H1 (cell line): ENCODE measurements at regions not wholly inside any gene's neighbourhood (a gene's known extent, or its start where the extent isn't known, plus 50 kb on each side); places are given as distances from the start of the nearest gene placed in this dataset.

Experiments used
- CTCF ChIA-PET: fragments of 300-600 bp; sonication (Branson Sonifier 250); formaldehyde crosslinking; loops from one replicate; lab custom pipeline; 2021; ENCODE audit not compliant: partially characterized antibody; lab: Charles Lee
- POLR2A ChIA-PET: fragments of 300-600 bp; sonication (Branson Sonifier 250); formaldehyde crosslinking; loops from one replicate; lab custom pipeline; 2021; ENCODE audit warnings: inconsistent platforms; ENCODE audit not compliant: partially characterized antibody; lab: Charles Lee
- DNase-seq, 2 experiments: peaks; one replicate each; pipeline versions ENCODE4 v3.0.0 to v3.0.0-alpha.2; 2010 to 2022; ENCODE audit warnings: low spot score in 2 of 2, low read depth in 1 of 2, mixed read lengths in 1 of 2
- FAIRE-seq: peaks from 2 replicates; lab custom pipeline; 2011; peaks lifted over from hg19 to GRCh38; lab: Jason Lieb, UNC
- H2AFZ ChIP-seq: 2 replicates; pipeline ENCODE4 v1.8.1; 2012; ENCODE audit warnings: low read length, inconsistent platforms
- H2AK5ac ChIP-seq: 2 replicates; pipeline ENCODE4 v1.6.1; 2013; ENCODE audit warnings: low read depth, low read length
- H2BK120ac ChIP-seq: replicated peaks from 2 replicates; pipeline ENCODE3; 2013; ENCODE audit warnings: low read depth, low read length, inconsistent platforms
- H2BK12ac ChIP-seq: 2 replicates; pipeline ENCODE4 v1.6.1; 2013; ENCODE audit warnings: low read depth, low read length
- H2BK15ac ChIP-seq: 2 replicates; pipeline ENCODE4 v1.6.1; 2013; ENCODE audit warnings: low read length
- H2BK20ac ChIP-seq: 2 replicates; pipeline ENCODE4 v1.6.1; 2013; ENCODE audit warnings: low read length
- H2BK5ac ChIP-seq: 2 replicates; pipeline ENCODE4 v1.6.1; 2013; ENCODE audit warnings: low read depth, low read length
- H3K14ac ChIP-seq: 2 replicates; pipeline ENCODE4 v1.6.1; 2013; ENCODE audit warnings: inconsistent platforms; ENCODE audit not compliant: insufficient read length
- H3K18ac ChIP-seq: 2 replicates; pipeline ENCODE4 v1.6.1; 2013; ENCODE audit warnings: low read length; ENCODE audit errors: extremely low read depth
- H3K23ac ChIP-seq: 2 replicates; pipeline ENCODE4 v1.6.1; 2013; ENCODE audit warnings: inconsistent platforms; ENCODE audit not compliant: insufficient read length
- H3K23me2 ChIP-seq: 2 replicates; pipeline ENCODE4 v1.6.1; 2013; ENCODE audit warnings: low read depth, low read length
- H3K27ac ChIP-seq: 2 replicates; pipeline ENCODE4 v1.6.1; 2011; ENCODE audit warnings: low read depth, low read length, inconsistent platforms
- H3K27me3 ChIP-seq, 4 experiments: replicated peaks in 1 of 4; 1 replicate in 1 of 4; 2 replicates in 3 of 4; pipeline versions ENCODE4 v1.6.1 to v1.8.1; 2011 to 2013; ENCODE audit warnings: low read length in 3 of 4, mild to moderate bottlenecking in 3 of 4, inconsistent platforms in 2 of 4, mixed read lengths in 2 of 4, moderate library complexity in 1 of 4; ENCODE audit not compliant: control insufficient read depth in 3 of 4, insufficient read depth in 3 of 4; ENCODE audit errors: extremely low read depth in 1 of 4
- H3K36me3 ChIP-seq, 4 experiments: 2 replicates each; pipeline versions ENCODE4 v1.6.1 to v1.8.1; 2011 to 2013; ENCODE audit warnings: mild to moderate bottlenecking in 4 of 4, low read length in 3 of 4, moderate library complexity in 2 of 4, control low read depth in 1 of 4, inconsistent platforms in 1 of 4; ENCODE audit not compliant: insufficient read depth in 4 of 4, control insufficient read depth in 2 of 4
- H3K4ac ChIP-seq: replicated peaks from 2 replicates; pipeline ENCODE3; 2013; ENCODE audit warnings: low read length, low read depth, mixed read lengths, inconsistent platforms; ENCODE audit not compliant: insufficient read length
- H3K4me1 ChIP-seq, 4 experiments: replicated peaks in 1 of 4; 1 replicate in 1 of 4; 2 replicates in 3 of 4; pipeline versions ENCODE4 v1.6.1 to v1.8.1; 2011 to 2013; ENCODE audit warnings: low read length in 3 of 4, inconsistent platforms in 2 of 4, mixed read lengths in 1 of 4; ENCODE audit not compliant: insufficient read depth in 4 of 4, control insufficient read depth in 3 of 4
- H3K4me2 ChIP-seq, 2 experiments: 2 replicates each; pipeline versions ENCODE4 v1.6.1 to v1.8.1; 2011 to 2013; ENCODE audit warnings: low read depth in 2 of 2, low read length in 2 of 2, control low read depth in 1 of 2, inconsistent platforms in 1 of 2, mild to moderate bottlenecking in 1 of 2; ENCODE audit not compliant: insufficient read depth in 1 of 2
- H3K4me3 ChIP-seq, 4 experiments: fragments of 200-600, 300-600 bp in 1 of 4; sonication (generic), shearing (Covaris generic), sonication (Bioruptor Twin) in 1 of 4; 2 replicates each; pipeline versions ENCODE4 v1.5.1 to v1.8.1; 2011 to 2016; ENCODE audit warnings: low read length in 4 of 4, low read depth in 3 of 4, control low read depth in 2 of 4, inconsistent platforms in 2 of 4, mild to moderate bottlenecking in 2 of 4, mixed read lengths in 1 of 4, moderate library complexity in 1 of 4; ENCODE audit not compliant: insufficient read depth in 2 of 4; ENCODE audit errors: extremely low read depth in 1 of 4
- H3K56ac ChIP-seq: replicated peaks from 2 replicates; pipeline ENCODE3; 2013; ENCODE audit warnings: low read depth, mild to moderate bottlenecking, mixed read lengths, low read length, inconsistent platforms; ENCODE audit not compliant: insufficient read length
- H3K79me1 ChIP-seq: 2 replicates; pipeline ENCODE4 v1.6.1; 2013; ENCODE audit warnings: low read depth, low read length, control low read depth
- H3K79me2 ChIP-seq, 2 experiments: 2 replicates each; pipeline versions ENCODE4 v1.6.1 to v1.8.1; 2012 to 2013; ENCODE audit warnings: low read length in 2 of 2, mild to moderate bottlenecking in 2 of 2, inconsistent platforms in 1 of 2; ENCODE audit not compliant: insufficient read depth in 2 of 2, control insufficient read depth in 1 of 2
- H3K9ac ChIP-seq, 4 experiments: replicated peaks in 1 of 4; 1 replicate in 1 of 4; 2 replicates in 3 of 4; pipeline versions ENCODE4 v1.6.1 to v1.8.1; 2011 to 2013; ENCODE audit warnings: low read depth in 3 of 4, low read length in 3 of 4, control low read depth in 2 of 4, mild to moderate bottlenecking in 2 of 4, moderate library complexity in 2 of 4, inconsistent platforms in 1 of 4; ENCODE audit errors: extremely low read depth in 1 of 4
- H3K9me3 ChIP-seq, 2 experiments: 2 replicates each; pipeline versions ENCODE4 v1.6.1 to v1.8.1; 2012 to 2013; ENCODE audit warnings: mild to moderate bottlenecking in 2 of 2, moderate library complexity in 2 of 2, control low read depth in 1 of 2, inconsistent platforms in 1 of 2, low read depth in 1 of 2, low read length in 1 of 2, mixed read lengths in 1 of 2; ENCODE audit not compliant: insufficient read depth in 2 of 2
- H4K20me1 ChIP-seq, 2 experiments: replicated peaks in 1 of 2; 2 replicates each; pipeline versions ENCODE3 to v1.8.1; 2011 to 2013; ENCODE audit warnings: inconsistent platforms in 2 of 2, low read length in 2 of 2, mild to moderate bottlenecking in 1 of 2; ENCODE audit not compliant: insufficient read depth in 2 of 2, control insufficient read depth in 1 of 2
- H4K5ac ChIP-seq: 2 replicates; pipeline ENCODE4 v1.6.1; 2013; ENCODE audit warnings: low read length, low read depth, mixed read lengths, inconsistent platforms; ENCODE audit not compliant: insufficient read length
- H4K8ac ChIP-seq: 2 replicates; pipeline ENCODE4 v1.8.0; 2013; ENCODE audit warnings: mild to moderate bottlenecking, moderate library complexity, low read length, inconsistent platforms; ENCODE audit not compliant: insufficient read depth; ENCODE audit errors: extremely low read depth
- H4K91ac ChIP-seq: replicated peaks from 2 replicates; pipeline ENCODE3; 2013; ENCODE audit warnings: low read length, mixed read lengths, inconsistent platforms; ENCODE audit not compliant: insufficient read length
- FOSL1 ChIP-seq: IDR thresholded peaks from 2 replicates; pipeline ENCODE4 v1.6.1; 2011; ENCODE audit warnings: mild to moderate bottlenecking, low read depth, low read length, moderate library complexity; ENCODE audit not compliant: insufficient read depth
- HDAC2 ChIP-seq, 2 experiments: fragments of 300-600 bp in 1 of 2; sonication (generic) in 1 of 2; IDR thresholded peaks; 2 replicates each; pipeline ENCODE4 v1.6.1; 2011 to 2012; ENCODE audit warnings: low read depth in 2 of 2, low read length in 2 of 2, mild to moderate bottlenecking in 2 of 2, moderate library complexity in 2 of 2, borderline replicate concordance in 1 of 2, inconsistent platforms in 1 of 2
- JUN ChIP-seq: IDR thresholded peaks from 2 replicates; pipeline ENCODE4 v1.6.1; 2011; ENCODE audit warnings: low read depth, mild to moderate bottlenecking, improper control_type of control experiment, low read length
- NANOG ChIP-seq: IDR thresholded peaks from 2 replicates; pipeline ENCODE4 v1.6.1; 2011; ENCODE audit warnings: low read length, low read depth, mild to moderate bottlenecking, inconsistent platforms; ENCODE audit not compliant: insufficient read depth, poor library complexity, severe bottlenecking
- NRF1 ChIP-seq: IDR thresholded peaks from 2 replicates; pipeline ENCODE4 v1.6.1; 2011; ENCODE audit warnings: mild to moderate bottlenecking, low read depth, low read length, improper control_type of control experiment
- POLR2A ChIP-seq, 2 experiments: IDR thresholded peaks; 1 replicate in 1 of 2; 2 replicates in 1 of 2; pipeline ENCODE4 v1.6.1; 2011; ENCODE audit warnings: low read depth in 2 of 2, low read length in 2 of 2, mild to moderate bottlenecking in 2 of 2; ENCODE audit errors: control extremely low read depth in 1 of 2
- POLR2AphosphoS5 ChIP-seq: IDR thresholded peaks from 2 replicates; pipeline ENCODE4 v1.6.1; 2011; ENCODE audit warnings: low read depth, low read length
- RAD21 ChIP-seq, 2 experiments: IDR thresholded peaks in 1 of 2; conservative IDR thresholded peaks in 1 of 2; 2 replicates each; pipeline ENCODE4 v1.6.1; 2011; ENCODE audit warnings: low read depth in 2 of 2, low read length in 2 of 2, improper control_type of control experiment in 1 of 2, inconsistent platforms in 1 of 2, mild to moderate bottlenecking in 1 of 2, moderate library complexity in 1 of 2
- SAP30 ChIP-seq: fragments of 300-600 bp; sonication (generic); IDR thresholded peaks from 2 replicates; pipeline ENCODE4 v1.7.1; 2012; ENCODE audit warnings: low read length, moderate library complexity, mild to moderate bottlenecking, inconsistent platforms; ENCODE audit not compliant: insufficient read depth, insufficient replicate concordance
- SP4 ChIP-seq: IDR thresholded peaks from 2 replicates; pipeline ENCODE4 v1.6.1; 2012; ENCODE audit warnings: low read length, inconsistent platforms
- SUZ12 ChIP-seq: fragments of 200-600 bp; sonication (generic); IDR thresholded peaks from 2 replicates; pipeline ENCODE4 v1.6.1; 2012; ENCODE audit warnings: mild to moderate bottlenecking, inconsistent platforms, low read length, moderate library complexity, mixed read lengths
- YY1 ChIP-seq: IDR thresholded peaks from 2 replicates; pipeline ENCODE4 v1.6.1; 2011; ENCODE audit warnings: low read depth, mild to moderate bottlenecking, low read length
- WGBS, 2 experiments: shearing (Covaris generic) in 1 of 2; methylation state at CpG; one replicate each; pipeline versions ENCODE4 v1.1.6 to v1.1.7; 2013 to 2015; ENCODE audit warnings: low lambda C conversion rate in 2 of 2, mixed read lengths in 2 of 2, inconsistent platforms in 1 of 2, low coverage in 1 of 2, missing lambda C conversion rate in 1 of 2; ENCODE audit not compliant: insufficient replicate concordance in 2 of 2, insufficient coverage in 1 of 2, insufficient read length in 1 of 2; ENCODE audit errors: extremely low coverage in 1 of 2, missing lambda C conversion rate in 1 of 2; 5-methylcytosine and 5-hydroxymethylcytosine counted together

GRCh38 chr4:123953566-123953965, 557.0 kb downstream of the SPRY1 start:
- Histone ChIP-seq H3K23me2 (no peaks in the 10 kb centered on the region), H2BK20ac (no peak overlapping the region), H4K91ac (no peak overlapping the region), H3K79me2 (no peaks in the 10 kb centered on the region), H2AK5ac (peak overlapping the region; percentile 8; the same call in 1 of the 2 replicates), H2BK5ac (peak overlapping the region; percentile 63; the same call in 1 of the 2 replicates), H3K4me3 (no peak overlapping the region), H3K9ac (no peak overlapping the region), H3K4ac (no peak overlapping the region), H3K9me3 (no peaks in the 10 kb centered on the region; a peak in 1 of 4 replicates), H4K8ac (no peak overlapping the region), H3K14ac (no peak overlapping the region), H3K56ac (no peak overlapping the region), H3K36me3 (peaks cover 0 to 3% (median 0%) of the 10 kb centered on the region in 4 experiments; a peak in 1 of 8 replicates), H2BK12ac (peak overlapping the region; percentile 32; the same call in 1 of the 2 replicates), H3K79me1 (no peaks in the 10 kb centered on the region), H2BK15ac (no peak overlapping the region), H3K4me2 (no peak overlapping the region), H3K27me3 (no peaks in the 10 kb centered on the region), H3K4me1 (peaks cover 0 to 7% (median 3%) of the 10 kb centered on the region in 4 experiments; a peak in 3 of 7 replicates), H4K5ac (peak overlapping the region; percentile 42), H3K27ac (no peak overlapping the region), H3K23ac (no peak overlapping the region), H4K20me1 (no peaks in the 10 kb centered on the region), H2AFZ (no peak overlapping the region), H2BK120ac (peak overlapping the region; percentile 97), H3K18ac (no peak overlapping the region)
- CTCF ChIA-PET: interaction anchor here (0.7 kb wide), 1 partner anchor 130 kb away, joined by 3 read pairs; no protein-coding TSS in a partner anchor
- WGBS, 2 experiments: 87% methylated on average over 3 of the region's 3 CpGs; no CpG with 5 or more reads in 1 of the 2 experiments
- DNase-seq (no peak), FAIRE-seq (no peak)
- POLR2A ChIA-PET: no interaction called here
- no peak for TF ChIP-seq POLR2AphosphoS5
- TF ChIP-seq FOSL1: no peak
- no peak for TF ChIP-seq RAD21 (IDR thresholded peaks at IDR 0.05 in 1 of 2, conservative IDR thresholded peaks at IDR 0.05 in 1 of 2; ENCODE audit: low read depth in 2 of 2, low read length in 2 of 2)
- no peak for TF ChIP-seq SP4
- no peak for TF ChIP-seq POLR2A (IDR thresholded peaks at IDR 0.05; ENCODE audit: control extremely low read depth in 1 of 2, low read depth in 2 of 2, low read length in 2 of 2)
- no peak for TF ChIP-seq SUZ12
- TF ChIP-seq HDAC2 (IDR thresholded peaks at IDR 0.05; ENCODE audit: borderline replicate concordance in 1 of 2, low read depth in 2 of 2, low read length in 2 of 2): no peak
- no peak for TF ChIP-seq YY1
- TF ChIP-seq JUN: no peak
- TF ChIP-seq NRF1: no peak
- TF ChIP-seq NANOG: no peak
- no peak for TF ChIP-seq SAP30
